GM19351 (cell line): ENCODE measurements at regions not wholly inside any gene's neighbourhood (a gene's known extent, or its start where the extent isn't known, plus 50 kb on each side); places are given as distances from the start of the nearest gene placed in this dataset.

ENCODE experiments used
- ATAC-seq: cut with Tn5 transposase; IDR thresholded peaks from one replicate; pipeline ENCODE4 v1.9.1; 2021; ENCODE audit warnings: mild to moderate bottlenecking, moderate library complexity; ENCODE audit not compliant: unreplicated experiment

- no peak for ATAC-seq
These were observed 486.3 kb downstream of the NPHP4 start for GRCh38 chr1:5505944-5506343.

DNA sequence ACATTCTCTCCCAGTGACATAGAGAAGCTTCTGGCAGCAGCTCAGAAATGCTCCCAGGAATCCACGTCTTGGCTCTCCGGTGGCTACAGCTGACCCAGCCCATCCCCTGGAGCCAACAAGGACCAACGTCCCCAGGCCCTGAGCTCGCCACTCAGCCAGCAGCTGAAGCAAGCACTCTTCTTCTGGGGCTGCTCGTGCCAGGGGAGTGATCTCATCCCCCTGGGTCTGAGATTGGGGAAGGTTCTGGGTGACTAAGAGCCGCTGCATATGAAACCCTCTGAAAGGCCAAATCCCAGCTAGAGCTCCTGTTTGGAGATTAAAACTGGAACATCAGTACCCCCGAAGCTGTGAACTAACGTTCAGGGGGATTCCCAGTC lies 487.9 kb downstream of the NPHP4 start:
- ATAC-seq: no peak

DNA sequence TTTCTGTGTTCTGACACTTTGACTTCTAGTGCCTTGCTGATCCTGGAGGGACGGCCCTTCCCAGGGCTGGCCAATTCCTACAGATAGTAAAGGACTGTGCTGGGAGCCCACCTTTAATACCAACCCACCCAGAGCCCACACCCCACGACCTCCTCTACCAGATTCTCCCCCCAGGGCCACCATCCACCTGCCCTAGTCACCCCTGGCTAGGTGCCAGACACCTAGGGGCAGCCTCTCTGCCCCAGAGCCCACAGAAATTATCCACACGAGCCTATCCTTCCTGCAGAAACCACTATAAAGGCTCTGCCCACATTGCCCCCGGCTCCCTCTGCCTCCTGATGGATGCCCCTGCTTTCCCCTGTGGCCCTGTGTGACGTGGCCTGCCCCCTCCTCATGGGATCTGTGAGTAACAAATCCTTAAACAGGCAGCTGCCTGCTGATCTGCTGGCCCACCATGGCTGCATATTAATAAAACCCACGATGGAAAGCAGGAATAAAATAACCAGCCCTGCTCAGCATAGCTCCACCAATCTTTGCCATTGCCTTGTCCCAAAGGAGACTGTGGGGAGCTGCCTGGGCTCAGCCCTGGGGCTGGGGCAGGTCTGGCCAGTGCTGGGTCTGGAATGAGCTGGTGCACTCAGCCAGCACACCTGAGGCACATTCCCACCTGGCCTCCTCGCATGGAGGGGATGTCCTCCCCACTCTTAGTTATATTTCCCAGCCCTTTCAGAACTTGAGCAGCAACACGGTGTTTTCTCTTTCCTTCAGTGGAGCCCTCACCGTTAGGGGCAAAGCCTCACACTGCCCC lies 488.5 kb downstream of the NPHP4 start:
- ATAC-seq: no peak

- no peak for ATAC-seq
These were observed 489.7 kb downstream of the NPHP4 start for GRCh38 chr1:5502311-5503194.

DNA sequence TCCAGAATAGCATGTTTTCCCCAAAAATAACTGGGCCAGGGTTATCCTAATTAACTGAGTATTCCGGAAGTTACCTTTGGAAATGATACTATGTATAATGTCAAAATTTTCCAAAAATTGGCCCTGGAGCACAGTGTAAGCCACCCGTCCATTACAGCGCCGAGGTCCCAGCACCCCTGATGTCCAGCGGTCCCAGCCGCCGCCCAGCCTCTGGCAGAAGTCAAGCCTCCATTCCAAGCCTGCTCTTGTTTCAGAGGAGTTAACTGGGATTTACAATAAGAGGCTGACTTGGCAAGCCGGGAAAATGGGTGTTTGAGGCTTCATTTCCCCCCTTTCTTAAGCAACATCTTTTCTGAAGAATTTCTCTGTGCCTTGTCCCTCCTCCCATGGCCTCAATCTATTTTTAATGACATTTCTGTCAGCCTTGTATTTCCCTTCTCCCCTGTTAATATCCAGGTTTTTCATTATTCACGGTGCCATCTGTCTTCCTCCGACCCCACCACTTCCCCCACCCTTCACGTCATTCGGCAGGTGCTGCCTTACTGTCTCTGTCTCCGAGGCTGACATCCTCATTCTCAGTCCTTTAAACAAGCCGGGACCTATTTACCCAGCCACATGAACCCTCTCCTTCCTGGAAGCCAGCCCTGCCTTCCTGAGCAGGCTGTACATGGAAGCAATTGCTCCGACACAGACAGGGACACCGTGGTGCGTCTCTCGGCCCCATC lies 490.9 kb downstream of the NPHP4 start:
- ATAC-seq: no peak

GRCh38 chr1:5500541-5500940 lies 491.7 kb downstream of the NPHP4 start:
- ATAC-seq: no peak

- no peak for ATAC-seq
These were observed 494.7 kb downstream of the NPHP4 start for GRCh38 chr1:5497503-5497902.

DNA sequence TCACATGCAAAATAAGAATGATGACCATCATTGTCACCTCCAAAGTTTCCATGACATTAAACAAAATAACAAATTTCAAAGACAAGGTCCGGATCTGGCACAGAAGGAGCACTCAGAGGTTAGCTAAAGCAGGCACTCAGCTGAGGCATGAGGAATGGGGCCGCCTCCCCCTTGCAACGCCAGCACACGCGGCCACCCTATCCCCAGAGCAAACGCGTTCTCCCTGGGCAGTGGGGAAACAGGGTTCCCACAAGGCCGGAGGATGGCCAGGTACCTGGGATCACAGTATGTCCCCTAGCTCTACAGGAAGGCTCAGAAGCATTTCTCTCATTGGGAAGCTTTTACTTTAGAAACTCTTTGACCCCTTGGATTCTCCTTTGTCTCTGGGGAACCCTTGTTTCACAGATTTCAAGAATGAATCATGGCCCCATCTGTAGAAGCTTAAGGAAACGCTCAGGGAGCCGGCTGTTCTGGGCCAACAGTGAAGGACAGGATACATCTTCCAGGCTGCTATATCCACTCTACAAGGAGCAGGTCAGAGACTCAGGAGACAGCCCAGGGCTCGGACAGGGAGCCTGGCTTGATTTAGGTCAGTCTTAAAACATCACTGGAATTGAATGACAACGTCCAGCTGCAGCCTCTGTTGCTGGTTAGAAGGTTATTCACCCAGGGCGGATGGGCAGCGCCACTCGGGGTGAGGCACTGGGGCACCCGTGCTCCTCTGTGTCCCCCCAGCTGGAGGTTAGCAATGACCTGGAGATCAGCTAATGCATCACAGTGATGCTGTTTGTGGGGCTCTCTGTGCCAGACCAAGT lies 496.4 kb downstream of the NPHP4 start:
- ATAC-seq: no peak

- ATAC-seq: no peak
These were observed 497.7 kb downstream of the NPHP4 start for GRCh38 chr1:5494518-5494917.

DNA sequence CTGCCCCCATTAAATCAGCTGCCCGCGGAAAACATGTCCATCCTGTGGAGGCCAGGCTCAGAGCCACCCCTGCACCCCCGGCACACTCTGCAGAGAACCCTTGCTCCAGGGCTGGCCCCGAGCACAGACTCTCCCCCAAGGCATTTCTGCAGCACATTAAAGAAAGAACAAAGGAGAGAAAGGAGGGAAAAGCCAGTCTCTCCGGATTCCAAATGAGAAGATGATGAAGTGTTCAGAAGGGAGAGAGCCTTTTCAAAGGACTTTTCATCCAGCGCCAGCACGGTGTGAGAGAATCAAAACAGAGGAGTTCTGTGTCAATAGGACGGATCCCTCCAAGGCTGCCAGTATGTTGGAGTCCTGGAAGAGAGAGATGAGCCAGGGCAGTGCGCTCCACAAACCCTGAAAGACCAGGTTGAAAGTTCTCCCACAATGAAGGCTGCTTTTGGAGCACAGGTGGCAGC lies 498.3 kb downstream of the NPHP4 start:
- ATAC-seq: no peak

DNA sequence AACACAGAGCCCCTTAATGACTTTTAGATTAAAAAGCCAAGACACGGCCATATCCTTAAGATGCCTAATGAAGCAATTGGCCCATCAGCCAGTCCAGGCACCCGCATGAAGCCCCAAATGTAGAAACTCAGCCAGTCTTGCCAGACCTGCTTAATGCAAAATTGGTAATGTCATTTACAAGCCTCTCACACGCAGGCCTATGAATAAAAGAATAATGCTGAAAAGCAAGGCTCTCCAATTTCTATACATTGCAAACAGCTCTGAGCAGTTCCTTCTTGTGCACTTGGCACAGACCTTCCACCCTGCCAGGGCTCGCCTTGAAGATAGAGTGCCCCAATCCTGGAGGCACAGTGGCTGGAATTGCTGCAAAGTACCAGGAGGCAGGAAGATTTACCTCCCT lies 498.9 kb downstream of the NPHP4 start:
- ATAC-seq: no peak

- no peak for ATAC-seq
These were observed 499.4 kb downstream of the NPHP4 start for GRCh38 chr1:5492846-5493245.

DNA sequence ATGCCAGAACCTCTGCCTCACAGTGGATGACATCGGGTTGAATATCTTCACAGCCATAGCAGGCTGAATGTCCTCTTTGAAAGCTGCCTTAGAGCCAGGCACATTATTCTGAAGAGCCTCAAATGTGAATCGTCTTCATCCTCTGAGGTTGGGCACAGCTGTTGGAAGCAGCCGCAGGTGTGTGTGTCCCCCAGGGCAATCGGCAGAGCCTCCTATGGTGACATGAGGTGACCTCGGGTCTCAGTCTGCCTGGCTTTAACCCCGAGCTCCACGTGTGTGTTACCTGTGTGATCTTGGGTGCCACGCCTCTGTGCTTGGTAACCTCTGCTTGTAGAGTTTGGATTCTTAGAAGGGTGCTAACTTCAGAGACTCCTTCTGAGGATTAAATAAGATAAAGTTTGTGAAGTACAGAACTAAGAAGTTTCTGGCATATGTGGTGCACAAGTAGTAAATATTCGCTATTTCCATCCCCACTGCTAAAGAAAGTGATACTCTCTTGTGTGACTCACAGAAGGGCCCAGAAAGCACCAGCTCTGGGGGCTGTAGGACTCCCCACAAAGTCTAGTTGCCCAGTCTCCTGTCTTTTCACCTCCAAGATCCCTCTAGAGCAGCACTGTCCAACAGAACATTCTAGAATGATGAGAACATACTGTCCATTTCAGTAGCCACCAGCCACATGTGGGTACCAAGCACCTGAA lies 500.9 kb downstream of the NPHP4 start:
- ATAC-seq: no peak

- no peak for ATAC-seq
These were observed 501.6 kb downstream of the NPHP4 start for GRCh38 chr1:5490635-5491034.

DNA sequence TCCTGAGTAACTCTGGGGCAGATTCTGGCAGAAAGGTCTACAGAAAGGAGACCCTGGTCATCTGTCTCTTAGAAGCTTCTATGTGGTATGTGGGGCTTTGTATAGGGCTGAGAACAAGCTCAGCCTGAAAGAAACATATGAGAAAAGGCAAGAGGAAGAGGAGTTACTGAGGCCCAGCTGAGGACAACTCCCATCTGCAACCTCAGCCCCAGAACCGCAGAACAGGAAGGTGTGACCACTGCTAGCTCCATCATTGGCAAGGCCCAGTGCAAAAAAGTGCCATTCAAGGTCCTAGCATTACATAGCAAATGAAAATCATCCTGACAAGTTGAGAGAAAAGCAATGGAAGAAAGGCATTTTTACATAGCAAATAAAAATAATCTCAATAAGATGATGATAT lies 503.8 kb downstream of the NPHP4 start:
- no peak for ATAC-seq

- no peak for ATAC-seq
These were observed 506.1 kb downstream of the NPHP4 start for GRCh38 chr1:5485968-5486696.

GRCh38 chr1:5485436-5485835 lies 506.8 kb downstream of the NPHP4 start:
- ATAC-seq: no peak

DNA sequence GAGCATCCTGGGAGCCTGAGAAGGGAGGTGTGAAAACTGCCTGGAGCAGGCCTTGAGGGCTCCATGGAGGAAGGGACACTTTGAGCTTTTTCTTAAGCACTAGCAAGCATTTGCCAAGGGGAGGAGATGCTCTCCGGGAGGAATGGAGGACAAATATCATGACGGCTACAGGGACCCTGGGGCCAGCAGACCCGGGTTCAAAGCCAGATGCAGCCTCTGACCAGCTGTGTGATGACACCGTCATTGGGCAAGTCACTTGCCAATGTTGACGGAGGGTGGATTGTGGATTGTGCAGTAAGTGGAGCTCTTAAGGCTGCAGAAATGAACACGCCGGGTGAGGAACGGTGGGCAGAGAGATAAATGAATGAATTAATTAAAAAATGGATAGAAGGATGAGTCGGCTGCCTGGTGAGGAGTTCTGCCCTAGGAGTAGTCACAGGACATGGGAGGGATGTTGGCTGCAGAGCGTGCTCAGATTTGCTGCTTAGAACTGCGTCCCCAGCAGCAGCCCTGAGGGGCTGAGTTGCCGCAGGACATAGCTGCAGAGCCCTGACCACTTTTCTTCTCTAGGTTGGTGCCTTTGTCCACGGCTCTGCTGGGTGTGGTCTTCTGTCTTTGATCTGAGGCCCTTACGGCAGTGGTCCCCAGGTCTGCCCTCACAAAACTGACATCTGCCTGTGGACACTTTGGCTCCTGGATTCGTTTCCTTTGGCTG lies 507.6 kb downstream of the NPHP4 start:
- no peak for ATAC-seq

- ATAC-seq: no peak
These were observed 510.3 kb downstream of the NPHP4 start for GRCh38 chr1:5481889-5482288.
